ENCODE measurements at regions not wholly inside any gene's neighbourhood (a gene's known extent, or its start where the extent isn't known, plus 50 kb on each side); places are given as distances from the start of the nearest gene placed in this dataset.
"Not testable (repeated sequence)": the region's sequence is repeated elsewhere in the genome, so short reads cannot be mapped to it uniquely, and the experiment has no call there.

DNA sequence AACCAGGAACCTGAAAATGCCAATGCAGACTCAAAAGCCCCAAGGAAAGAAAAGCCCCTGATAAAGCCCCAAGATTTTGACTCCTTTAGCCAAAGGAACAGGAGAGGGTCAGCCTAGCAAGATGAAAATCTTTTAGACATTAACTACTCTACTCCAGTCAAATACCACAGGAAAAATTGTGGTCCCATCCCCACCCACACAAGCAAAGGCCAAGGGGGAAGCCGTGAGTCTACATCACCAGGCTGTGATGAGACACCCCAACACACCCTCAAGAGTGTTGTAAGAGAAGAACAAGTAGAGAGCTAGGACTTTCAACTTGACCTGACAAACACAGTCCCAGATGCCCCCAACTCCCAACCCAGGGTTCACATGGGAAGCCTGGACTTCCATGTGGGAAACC lies 192.8 kb upstream of the NR5A2 start:
- no peak for DNase-seq

DNA sequence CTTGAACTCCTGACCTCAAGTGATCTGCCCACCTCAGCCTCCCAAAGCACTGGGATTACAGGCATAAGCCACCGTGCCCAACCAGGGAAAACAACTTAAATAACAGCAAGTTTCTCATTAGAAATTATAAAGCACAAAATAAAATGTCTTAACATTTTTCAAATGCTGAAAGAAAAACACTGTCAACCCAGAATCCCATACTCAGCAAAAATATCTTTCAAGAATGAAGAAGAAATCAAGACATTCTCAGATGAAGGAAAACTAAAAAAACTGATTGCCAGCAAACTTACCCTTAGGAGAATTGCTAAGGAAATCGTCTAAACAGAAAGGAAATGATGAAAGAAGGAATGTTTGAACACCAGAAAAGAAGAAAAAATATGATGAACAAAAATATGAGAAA lies 191.1 kb upstream of the NR5A2 start:
- no peak for DNase-seq

DNA sequence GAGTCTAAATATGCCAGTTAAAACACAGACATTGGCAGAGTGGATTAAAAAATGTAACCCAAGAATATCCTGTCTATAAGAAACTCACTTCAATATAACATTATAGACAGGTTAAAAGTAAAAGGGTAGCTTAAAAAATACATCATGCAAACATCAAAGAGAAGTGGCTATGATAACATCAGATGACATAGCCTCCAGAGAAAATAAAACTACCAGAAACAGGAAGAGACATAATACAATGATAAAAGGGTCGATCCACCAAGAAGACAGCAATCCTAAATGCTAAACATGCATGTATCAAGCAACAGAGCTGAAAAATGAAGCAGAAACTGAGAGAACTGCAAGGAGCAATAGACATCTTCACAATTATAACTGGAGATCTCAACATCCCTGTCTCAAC lies 190.2 kb upstream of the NR5A2 start:
- no peak for DNase-seq

DNA sequence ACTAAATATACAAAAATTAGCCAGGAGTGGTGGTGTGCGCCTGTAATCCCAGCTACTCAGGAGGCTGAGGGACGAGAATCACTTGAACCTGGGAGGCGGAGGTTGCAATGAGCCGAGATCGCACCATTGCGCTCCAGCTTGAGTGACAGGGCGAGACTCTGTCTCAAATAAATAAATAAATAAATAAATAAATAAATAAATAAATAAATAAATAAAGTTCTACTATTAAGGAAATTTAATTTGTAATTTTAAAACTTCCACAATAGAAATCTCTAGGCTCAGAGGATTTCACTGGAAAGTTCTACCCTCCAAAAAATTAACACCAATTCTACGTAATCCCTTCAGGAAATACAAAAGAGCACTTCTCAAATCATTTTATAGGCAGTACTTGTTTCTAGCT lies 187.9 kb upstream of the NR5A2 start:
- DNase-seq, result not testable (repeated sequence)

DNA sequence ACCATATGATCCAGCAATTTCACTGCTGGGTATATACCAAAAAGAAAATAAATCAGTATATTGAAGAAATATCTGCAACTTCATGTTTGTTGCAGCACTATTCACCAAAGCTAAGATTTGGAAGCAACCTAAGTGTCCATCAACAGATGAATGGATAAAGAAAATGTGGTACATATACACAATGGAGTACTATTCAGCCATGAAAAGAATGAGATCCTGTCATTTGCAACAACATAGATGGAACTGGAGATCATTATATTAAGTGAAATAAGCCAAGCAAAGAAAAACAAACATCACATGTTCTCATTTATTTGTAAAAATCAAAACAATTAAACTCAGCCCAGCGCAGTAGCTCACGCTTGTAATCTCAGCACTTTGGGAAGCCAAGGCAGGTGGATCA lies 184.4 kb upstream of the NR5A2 start:
- not testable (repeated sequence) for DNase-seq

DNA sequence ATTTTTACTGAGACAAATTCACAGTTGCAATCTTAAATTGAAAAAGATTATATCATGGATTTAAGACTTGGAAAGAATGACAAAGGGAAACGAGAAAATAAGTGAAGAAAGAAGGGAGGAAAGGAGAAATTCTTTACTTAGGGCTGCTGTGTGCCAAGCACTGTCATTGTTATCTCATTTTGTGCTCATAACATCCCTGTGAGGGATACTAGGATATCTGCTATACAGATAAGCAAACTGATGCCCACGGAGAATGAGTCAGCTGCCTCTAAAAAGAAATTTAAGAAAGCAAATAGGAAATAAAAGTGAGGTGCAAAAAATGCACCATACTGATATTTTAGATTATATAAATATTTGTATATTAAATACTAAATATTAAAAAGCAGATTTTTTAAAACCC lies 183.6 kb upstream of the NR5A2 start:
- no peak for DNase-seq

DNA sequence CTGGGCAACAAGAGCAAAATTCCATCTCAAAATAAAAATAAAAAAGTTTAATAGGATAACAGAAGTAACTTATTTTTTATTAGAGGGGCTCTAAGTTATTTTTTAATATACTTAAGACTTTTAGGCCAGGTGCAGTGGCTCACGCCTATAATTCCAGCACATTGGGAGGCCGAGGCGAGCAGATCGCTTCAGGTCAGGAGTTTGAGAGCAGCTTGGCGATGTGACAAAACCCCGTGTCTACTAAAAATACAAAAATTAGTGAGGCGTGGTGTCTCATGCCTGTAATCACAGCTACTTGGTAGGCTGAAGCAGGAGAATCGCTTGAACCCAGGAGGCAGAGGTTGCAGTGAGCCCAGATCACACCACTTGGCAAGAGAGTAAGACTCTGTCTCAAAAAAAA lies 180.5 kb upstream of the NR5A2 start:
- no peak for DNase-seq

DNA sequence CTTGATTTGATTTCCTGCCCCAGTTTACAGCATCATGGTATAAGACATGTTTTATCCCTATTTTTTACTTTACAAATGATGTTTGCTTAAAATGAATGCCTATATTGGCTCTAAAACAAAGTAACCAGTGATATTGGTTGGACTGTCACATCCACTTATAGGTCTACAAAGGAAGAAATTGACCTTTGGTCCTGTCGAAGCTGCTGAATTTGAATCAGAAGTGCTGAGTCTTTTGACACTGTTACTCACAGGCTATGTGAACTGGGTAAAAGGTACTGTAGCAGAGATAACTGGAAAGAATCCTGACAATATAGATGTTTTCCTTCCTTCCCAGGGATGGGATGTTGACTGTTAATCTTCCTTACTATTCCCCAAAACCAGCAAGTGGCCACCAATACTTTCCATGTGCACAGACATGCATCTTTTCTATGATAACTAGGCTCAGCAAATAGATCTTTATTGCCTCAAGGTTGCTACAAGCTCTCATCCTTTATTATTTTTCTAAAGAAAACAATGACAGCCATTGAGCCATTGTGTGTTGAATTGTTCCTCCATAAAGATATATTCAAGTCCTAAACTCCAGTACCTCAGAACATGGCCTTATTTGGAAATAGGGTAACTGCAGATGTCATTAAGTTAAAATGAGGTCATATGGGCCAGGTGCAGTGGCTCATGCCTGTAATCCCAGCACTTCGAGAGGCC lies 175.9 kb upstream of the NR5A2 start:
- no peak for DNase-seq

DNA sequence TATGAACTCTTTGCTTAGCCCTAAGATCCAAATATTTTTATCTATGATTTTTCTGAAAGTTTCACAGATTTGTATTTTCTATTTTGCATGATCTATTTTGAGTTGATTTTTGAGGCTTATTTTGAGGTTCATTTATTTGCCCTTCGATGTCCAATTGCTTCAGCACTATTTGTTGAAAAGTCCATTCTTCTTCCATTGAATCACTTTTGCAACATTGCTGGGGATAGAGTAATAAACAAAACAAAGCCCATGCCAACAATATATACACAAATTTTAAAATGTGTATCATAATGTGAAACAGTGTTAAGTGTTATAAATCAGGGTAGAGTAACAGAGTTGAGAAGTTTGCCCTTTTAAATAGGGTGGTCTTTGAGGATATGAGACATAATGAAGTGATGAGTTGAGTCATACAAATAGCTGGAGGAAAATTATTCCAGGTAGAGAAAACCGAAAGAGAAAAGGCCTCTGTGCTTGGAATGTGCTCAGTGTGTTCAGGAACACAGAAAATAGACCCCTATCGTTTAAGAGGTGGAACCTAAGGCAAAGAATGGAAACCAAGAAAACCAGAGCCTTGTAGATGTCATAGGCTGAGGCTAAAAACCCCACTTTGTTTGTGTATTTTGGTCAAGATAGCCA lies 172.7 kb upstream of the NR5A2 start:
- DNase-seq, result no peak

DNA sequence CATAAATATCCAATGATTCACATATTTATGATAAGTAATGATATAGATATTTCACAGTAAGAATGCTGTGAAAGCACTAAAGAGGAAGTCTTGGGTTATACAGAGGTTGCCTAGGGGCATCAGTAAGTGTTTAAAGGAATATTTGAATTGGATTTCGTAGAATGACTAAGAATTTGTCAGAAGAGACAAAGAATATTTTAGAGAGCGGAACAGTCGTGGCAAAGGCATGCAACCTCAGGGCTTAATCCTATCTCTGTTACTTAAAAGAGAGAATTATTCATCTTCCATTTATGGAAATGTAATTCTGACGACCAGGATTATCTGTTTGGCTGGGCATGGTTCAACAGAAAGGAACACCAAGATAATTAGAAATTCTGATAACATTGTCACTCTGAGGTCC lies 171.9 kb upstream of the NR5A2 start:
- no peak for DNase-seq

DNA sequence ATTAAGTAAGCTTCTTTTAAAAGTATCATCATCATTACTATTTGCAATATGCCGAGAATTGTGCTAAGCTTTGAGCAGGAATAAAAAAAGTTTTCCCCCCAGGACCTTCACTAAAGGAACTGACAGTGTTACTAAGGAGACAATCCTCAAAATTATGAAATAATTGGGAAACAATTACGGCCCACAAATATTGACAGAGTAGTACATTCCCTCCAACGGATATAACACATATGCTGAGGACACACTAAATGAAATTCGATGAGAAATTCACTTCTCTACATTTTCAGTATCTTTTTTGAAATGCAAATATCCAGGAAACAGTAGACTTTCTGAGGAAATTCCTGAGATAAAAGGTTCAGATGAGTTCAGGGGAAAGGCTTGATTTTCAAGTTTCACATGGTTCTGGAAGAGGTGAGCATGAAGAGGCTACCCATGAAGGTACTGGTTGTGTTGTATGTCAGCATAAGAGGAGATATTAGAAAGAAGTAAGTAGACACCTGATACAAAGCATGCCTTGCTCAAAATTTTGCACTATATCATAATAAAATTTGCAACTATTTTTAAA lies 171.2 kb upstream of the NR5A2 start:
- DNase-seq, result no peak

DNA sequence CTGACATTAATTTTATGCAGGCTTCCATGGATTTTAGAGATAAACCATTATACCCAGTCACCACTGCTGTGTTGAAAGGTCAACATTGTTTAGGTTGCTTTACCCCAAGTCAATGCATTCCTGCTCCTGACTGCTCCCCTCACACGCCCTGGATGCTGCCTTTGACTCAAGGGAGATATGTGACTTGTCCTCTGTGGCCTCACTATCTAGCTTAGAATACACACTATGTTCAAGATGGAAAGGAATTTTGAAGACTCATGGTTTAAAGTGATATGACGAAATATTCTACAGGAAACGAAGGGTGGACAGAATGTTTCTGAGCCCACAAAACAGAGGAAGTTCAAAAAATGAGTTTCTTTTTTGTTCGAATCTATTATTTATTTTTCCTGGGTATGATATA lies 170.4 kb upstream of the NR5A2 start:
- no peak for DNase-seq

DNA sequence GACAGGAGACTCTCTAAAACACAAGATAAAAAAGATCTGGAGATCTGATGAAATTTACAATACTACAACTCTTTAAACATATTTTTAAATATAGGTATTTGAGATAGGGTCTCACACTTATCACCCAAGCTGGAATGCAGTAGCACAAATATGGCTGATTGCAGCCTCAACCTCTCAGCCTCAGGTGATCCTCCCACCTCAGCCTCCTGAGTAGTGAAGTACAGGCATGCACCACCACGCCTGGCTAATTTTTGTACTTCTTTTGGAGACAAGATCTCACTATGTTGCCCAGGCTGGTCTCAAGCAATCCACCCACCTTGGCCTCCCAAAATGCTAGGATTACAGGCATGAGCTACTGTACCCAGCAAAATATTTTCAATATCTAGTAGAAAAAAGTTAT lies 170.0 kb upstream of the NR5A2 start:
- no peak for DNase-seq

DNA sequence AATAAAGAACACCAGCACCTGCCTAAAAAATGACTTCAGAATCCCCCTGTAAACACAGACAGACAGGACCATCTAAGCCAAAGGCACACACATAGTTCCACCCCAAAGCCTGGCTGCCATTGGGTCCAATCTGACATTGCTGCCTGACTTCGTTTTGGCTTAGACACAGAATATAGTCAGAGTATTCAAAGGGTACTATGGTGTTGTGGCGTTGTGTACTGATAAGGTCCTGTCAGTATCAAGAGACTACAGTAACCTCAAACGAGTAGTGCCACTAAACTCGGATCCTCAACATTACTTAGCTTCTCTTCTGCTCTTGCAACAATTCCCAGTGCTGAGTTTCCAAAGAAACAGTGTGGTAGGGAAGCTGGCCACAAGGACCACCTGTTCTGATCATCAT lies 169.3 kb upstream of the NR5A2 start:
- DNase-seq, result no peak

DNA sequence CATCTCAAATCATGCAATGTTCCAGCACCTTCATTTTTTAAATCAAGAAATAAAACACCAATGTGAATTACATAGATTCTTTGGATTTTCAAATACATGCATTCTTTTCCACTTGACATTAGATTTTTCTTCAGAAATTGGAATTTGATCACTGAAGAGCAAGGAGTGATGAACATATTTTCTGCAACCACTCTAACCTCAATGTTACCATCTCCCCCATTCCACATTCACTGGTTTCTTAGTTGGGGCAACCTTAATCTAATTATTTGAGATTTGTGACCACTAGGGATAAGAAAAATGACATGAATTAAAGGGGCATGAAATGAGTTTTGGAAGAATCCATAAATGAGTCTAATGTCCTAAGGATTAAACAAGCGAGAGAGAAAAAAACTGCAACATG lies 168.7 kb upstream of the NR5A2 start:
- no peak for DNase-seq

DNA sequence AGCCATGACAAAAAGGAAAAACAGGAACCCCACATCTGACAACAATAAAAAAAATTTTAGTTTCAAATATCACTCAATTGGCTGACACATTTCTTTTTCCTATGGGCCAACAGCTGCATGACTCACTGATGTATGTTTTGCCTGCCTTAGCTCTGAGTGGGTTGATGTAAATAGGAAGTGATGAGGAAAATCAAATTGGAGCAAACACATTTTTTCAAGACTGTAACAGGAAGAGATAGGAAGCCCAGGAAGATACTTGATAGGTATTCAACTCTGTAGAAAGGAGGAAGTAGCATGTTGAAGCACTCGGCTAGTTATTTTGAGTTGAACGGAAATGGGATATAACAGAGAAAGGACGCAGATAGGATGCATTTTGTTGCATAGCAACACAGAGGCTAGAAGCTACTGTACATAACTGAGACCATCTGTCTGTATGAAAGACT lies 168.0 kb upstream of the NR5A2 start:
- no peak for DNase-seq

DNA sequence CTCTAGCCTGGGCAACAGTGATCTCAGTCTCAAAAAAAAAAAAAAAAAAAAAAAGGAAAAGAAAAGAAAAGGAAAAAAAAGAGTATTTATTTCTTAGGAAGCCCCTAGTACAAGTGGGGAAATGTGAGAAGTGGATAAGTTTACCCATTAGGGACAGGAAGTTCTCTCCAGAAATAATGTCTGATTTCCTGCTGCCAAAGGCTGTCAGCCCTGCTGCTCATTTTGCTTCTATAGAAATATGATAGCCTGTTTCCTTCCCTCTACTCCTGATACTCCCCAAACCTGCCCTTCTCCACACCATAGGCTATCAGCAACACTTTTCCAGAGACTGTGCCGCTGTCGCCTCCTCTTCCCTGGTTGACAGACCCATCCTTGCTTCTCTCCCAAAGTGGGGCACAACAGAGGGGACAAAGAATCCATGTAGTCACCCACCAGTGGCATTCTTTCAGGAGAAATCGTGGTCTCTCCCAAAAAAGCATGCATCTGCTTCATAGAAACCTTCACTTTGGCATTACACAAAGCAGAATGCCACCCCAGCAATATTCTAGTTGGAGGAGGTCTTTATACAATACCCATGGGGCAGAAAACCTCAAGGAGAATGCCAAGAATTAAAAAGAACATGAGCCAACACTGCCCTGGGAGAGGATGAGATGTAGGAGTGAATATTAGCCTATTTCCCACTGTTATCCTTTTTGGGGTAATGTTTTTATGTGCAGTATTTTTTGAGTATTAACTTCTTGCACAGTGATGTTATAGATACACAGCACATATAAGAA lies 166.3 kb upstream of the NR5A2 start:
- no peak for DNase-seq

DNA sequence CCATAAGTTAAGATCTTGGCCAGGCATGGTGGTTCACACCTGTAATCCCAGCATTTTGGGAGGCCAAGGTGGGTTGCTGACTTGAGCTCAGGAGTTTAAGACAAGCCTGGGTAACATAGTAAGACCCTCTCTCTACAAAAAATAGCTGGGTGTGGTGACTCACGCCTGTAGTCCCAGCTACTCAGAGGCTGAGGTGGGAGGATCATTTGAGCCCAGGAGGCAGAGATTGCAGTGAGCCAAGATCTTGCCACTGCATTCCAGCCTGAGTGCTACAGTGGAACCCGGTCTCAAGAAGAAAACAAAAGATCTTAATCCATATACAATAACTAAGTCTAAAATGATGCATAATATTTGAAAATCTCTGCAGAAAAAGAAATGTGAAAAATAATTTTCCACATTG lies 165.5 kb upstream of the NR5A2 start:
- DNase-seq, result no peak

DNA sequence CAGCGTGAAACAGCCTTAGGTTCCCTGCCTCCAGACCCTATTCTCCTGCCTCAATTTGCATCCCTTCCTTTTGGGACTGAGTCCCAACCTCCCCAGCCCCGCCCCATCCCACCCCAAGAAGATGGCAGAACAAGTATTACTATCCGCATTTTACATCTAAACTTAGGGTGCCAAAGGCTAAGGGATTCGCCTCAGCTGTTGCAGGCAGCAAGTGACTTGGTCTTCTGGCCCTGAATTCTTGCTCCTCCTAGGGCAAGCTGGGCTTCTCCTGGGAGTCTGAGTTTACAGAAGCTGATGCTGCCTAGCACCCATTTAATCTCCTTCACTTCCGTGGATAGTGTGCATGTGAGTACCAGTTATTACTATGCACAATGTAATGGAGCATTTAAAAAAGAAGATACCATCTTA lies 161.3 kb upstream of the NR5A2 start:
- DNase-seq, result no peak

DNA sequence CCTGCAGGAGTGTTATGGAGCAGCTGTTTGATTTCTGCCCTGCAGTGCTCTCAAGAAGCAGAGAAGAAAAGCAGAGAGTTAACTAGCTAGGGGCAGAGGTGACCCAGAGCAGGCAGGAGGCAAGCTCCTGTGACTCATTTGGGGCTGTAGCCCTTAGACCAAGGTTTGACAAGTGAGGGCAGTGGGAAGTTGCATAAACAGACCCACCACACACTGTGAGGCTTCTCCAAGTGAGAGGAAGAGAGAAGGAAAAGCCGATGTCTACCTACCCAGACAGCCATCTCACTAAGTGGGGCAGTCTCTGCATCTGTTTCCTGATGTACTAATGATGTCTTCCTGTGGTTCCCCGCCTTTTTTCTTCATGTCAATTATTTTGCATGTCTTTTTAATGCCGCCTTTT lies 159.9 kb upstream of the NR5A2 start:
- no peak for DNase-seq

DNA sequence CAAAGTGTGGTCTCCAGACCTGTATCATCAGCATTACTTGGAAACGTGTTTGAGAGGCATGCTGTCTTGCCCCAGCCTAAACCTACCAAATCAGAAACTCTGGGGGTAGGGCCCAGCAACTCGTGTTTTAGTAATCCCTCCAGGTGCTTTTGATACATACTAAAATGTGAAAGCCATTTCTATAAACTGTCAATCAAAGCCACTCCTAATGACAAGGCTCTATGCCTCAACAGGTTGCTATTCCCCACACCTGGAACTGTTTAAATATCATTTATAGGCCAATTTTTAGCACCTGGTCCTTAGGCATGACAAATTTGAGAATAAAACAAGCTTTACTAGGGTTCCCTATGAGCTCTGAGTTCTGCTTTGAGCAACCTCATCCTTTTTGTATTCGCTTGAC lies 158.7 kb upstream of the NR5A2 start:
- no peak for DNase-seq

DNA sequence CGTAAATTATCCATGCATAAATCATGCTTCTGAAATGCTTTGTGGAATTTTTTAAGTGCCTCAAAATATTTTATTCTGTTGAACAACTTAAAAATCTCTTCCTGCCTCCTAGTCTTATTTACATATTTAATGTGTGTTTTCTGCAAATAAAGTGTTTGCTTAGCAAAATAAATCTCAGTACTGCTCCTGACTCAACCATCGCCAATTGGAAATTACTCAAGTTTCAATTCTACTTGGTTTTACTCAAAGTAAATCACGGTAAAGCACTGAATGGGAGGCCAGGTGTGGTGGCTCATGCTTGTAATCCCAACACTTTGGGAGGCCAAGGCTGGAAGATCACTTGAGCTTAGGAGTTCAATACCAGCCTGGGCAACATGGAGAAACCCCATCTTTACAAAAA lies 152.2 kb upstream of the NR5A2 start:
- DNase-seq, result no peak

DNA sequence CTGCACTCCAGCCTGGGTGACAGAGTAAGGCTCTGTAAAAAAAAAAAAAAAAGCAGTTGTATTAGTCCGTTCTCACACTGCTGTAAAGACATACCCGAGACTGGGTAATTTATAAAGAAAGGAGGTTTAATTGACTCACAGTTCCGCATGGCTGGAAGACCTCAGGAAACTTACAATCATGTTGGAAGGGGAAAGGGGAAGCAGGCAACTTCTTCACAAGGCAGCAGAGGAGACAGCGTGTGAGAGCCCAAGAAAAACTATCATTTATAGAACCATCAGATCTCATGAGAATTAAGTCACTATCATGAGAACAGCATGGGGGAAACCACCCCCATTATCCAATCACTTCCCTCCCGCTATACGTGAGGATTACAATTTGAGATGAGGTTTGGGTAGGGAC lies 151.7 kb upstream of the NR5A2 start:
- no peak for DNase-seq

Measured in activated effector memory CD4-positive, alpha-beta T cell treated with anti-CD3 and anti-CD28 coated beads, Interleukin-2, amount 50 U/mL, for 16 hours (primary cell).